Right atrium auricular region (tissue), 2 donors: ENCODE measurements at regions not wholly inside any gene's neighbourhood (a gene's known extent, or its start where the extent isn't known, plus 50 kb on each side); places are given as distances from the start of the nearest gene placed in this dataset.

ENCODE experiments used
- DNase-seq: peaks from one replicate; pipeline ENCODE4 v3.0.0-alpha.2; 2019; ENCODE audit warnings: low spot score
- H3K27ac ChIP-seq, 2 donors: fragments of 200-600 bp; sonication (generic); 1 replicate in 1 of 2; 2 replicates in 1 of 2; pipeline ENCODE4 v1.5.1; 2016 to 2019
- H3K27me3 ChIP-seq, 2 donors: fragments of 200-600 bp; sonication (generic); one replicate each; pipeline versions ENCODE4 v1.5.1 to v1.6.0; 2017 to 2019
- H3K36me3 ChIP-seq: fragments of 200-600 bp; sonication (generic); one replicate; pipeline ENCODE4 v1.5.1; 2016
- H3K4me1 ChIP-seq, 2 donors: fragments of 200-600 bp; sonication (generic); one replicate each; pipeline versions ENCODE4 v1.5.1 to v1.6.0; 2017 to 2019
- H3K4me3 ChIP-seq, 2 donors: fragments of 200-600 bp; sonication (generic); 1 replicate in 1 of 2; 2 replicates in 1 of 2; pipeline ENCODE4 v1.5.1; 2017 to 2019; ENCODE audit warnings: mild to moderate bottlenecking in 1 of 2, moderate library complexity in 1 of 2
- H3K9me3 ChIP-seq, 2 donors: fragments of 200-600 bp; sonication (generic); one replicate each; pipeline ENCODE4 v1.5.1; 2019
- TF ChIP-seq, protein P1 (sequence below), 2 donors: fragments of 200-600 bp; sonication (generic); IDR thresholded peaks; one replicate each; pipeline ENCODE4 v1.5.1; 2019; ENCODE audit warnings: antibody characterized with exemption in 2 of 2

DNA sequence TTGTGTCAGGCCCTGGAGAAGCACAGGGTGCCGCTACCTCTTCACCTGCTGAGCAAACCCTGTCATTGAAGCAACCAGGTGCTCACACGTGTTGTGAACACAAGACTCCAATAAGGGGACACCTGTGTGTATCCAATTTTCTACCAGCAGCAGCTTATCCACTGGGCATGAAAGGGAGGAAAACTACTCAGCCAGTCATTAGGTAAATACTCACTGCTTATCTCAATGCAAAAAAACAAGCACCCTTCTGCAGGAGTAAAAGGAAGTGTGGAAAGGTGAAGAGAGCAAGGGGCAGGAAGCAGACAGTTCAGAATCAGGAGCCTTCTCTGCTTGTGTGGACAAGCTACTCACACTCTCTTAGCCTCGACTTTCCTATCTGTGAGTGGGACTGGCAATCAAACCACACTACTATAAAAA, 148.9 kb downstream of the ETS2 start:
- DNase-seq: no peak
- Histone ChIP-seq H3K9me3 (no peaks in the 10 kb centered on the region), H3K4me1 (peaks cover 0 to 37% of the 10 kb centered on the region in 2 donors), H3K4me3 (no peak overlapping the region), H3K27me3 (no peaks in the 10 kb centered on the region), H3K27ac (no peak overlapping the region), H3K36me3 (no peaks in the 10 kb centered on the region)
- TF ChIP-seq, protein P1, sequence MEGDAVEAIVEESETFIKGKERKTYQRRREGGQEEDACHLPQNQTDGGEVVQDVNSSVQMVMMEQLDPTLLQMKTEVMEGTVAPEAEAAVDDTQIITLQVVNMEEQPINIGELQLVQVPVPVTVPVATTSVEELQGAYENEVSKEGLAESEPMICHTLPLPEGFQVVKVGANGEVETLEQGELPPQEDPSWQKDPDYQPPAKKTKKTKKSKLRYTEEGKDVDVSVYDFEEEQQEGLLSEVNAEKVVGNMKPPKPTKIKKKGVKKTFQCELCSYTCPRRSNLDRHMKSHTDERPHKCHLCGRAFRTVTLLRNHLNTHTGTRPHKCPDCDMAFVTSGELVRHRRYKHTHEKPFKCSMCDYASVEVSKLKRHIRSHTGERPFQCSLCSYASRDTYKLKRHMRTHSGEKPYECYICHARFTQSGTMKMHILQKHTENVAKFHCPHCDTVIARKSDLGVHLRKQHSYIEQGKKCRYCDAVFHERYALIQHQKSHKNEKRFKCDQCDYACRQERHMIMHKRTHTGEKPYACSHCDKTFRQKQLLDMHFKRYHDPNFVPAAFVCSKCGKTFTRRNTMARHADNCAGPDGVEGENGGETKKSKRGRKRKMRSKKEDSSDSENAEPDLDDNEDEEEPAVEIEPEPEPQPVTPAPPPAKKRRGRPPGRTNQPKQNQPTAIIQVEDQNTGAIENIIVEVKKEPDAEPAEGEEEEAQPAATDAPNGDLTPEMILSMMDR (IDR thresholded peaks at IDR 0.05): no peak

DNA sequence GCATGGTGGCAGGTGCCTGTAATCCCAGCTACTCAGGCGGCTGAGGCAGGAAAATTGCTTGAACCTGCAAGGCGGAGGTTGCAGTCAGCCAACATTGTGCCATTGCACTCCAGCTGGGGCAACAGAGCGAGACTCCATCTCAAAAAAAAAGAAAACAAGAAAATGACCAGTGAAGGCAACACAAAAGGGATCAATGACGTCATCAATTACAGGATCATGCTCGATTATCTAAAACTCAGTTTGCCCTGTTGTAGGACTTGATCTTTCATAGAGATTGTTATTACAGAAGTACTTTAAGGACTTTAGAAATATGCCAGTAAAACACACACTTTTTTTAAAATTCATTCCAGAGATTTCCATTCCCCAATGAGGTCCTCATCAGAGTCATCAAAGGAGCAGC, 147.8 kb downstream of the ETS2 start:
- no peak overlapping the region for H3K4me3 ChIP-seq
- DNase-seq: no peak
- H3K27ac ChIP-seq: no peak overlapping the region
- H3K4me1 ChIP-seq: peaks cover 0 to 29% of the 10 kb centered on the region in 2 donors
- TF ChIP-seq, protein P1 (IDR thresholded peaks at IDR 0.05): no peak
- no peaks in the 10 kb centered on the region for H3K9me3 ChIP-seq
- H3K27me3 ChIP-seq: no peaks in the 10 kb centered on the region
- H3K36me3 ChIP-seq: no peaks in the 10 kb centered on the region

DNA sequence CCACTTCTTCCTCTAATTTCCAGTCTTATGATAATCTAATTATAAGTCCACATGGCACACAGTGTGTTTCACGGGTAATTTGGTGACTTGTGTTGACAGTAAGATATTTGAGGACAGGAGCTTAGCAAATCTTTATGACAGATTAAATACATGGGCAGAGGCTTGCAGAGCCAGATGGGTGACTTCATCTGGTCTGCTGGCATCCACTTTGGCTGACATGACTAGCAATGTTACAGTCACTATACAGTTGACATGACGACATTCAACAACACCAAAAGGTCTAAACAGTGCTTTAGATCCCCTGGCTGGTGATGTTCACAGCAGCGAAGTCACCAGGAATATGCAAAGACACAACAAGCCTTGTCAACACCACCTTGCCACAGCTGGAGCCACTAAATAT, 147.2 kb downstream of the ETS2 start:
- H3K4me3 ChIP-seq: no peak overlapping the region
- TF ChIP-seq, protein P1 (IDR thresholded peaks at IDR 0.05): no peak

DNA sequence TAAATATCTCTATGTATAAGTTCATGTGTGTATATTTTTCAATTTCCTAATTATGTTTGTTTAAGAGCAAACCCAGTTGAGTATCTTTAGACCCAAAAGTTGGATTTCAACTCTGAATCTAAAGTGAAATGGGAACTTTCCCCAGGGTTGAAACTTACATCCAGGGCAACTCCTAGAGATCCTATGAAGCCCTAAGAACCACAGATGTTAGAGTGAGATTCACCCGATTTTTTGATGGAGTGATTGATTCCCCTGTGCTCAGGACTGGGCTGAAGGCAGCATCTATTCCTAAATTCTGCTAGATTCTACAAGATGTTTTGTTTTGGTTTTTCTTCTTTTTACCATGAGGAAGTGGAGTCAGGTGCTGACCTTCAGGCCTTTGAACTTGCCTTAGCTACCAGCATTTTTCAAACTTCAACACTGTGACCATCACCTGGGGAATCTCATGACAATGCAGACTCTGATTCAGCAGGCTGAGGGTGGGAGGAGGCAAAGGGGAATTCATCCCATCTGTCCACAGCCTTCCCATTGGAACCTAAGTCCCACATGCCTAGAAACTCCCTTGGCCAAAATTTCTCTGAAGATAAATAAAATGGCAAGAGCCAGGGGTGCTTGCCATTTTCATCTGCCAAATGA, 145.5 kb downstream of the ETS2 start:
- TF ChIP-seq, protein P1 (IDR thresholded peaks at IDR 0.05): no peak
- Histone ChIP-seq H3K36me3 (no peaks in the 10 kb centered on the region), H3K9me3 (no peaks in the 10 kb centered on the region), H3K27ac (no peak overlapping the region), H3K27me3 (no peaks in the 10 kb centered on the region), H3K4me1 (peaks cover 0 to 6% of the 10 kb centered on the region in 2 donors), H3K4me3 (no peak overlapping the region)
- DNase-seq: no peak

More for the DNA sequence above, 147.2 kb downstream of the ETS2 start:
- H3K36me3 ChIP-seq: no peaks in the 10 kb centered on the region
- peaks cover 0 to 23% of the 10 kb centered on the region in 2 donors for H3K4me1 ChIP-seq
- no peak for DNase-seq
- H3K27ac ChIP-seq: no peak overlapping the region
- H3K27me3 ChIP-seq: no peaks in the 10 kb centered on the region
- no peaks in the 10 kb centered on the region for H3K9me3 ChIP-seq

DNA sequence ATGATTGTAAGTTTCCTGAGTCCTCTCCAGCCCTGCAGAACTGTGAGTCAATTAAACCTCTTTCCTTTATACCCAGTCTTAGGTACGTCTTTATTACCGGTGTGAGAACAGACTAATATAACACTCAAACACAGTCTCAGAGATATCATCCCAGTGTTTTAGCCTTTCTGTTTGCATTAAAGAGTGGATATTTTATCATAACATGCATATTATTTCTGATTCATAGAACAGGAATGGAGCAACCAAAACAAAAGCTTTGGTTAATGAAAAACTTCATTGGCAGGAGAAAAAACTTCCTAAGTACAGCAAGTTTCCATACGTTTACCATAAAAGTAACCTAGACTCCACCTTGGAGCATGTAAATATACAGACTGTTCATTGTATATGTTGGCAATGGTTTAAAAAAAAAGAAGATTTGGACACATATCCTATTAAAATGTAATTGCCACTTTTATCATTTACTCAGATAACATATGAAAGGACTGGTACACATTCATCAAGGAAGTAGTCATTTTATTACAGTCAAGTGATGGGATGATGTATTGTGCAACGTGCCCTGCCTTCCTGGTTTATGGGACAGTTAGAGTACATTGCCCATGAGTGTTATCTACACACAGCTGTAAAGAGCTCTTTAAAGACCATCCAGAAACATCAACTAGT, 144.8 kb downstream of the ETS2 start:
- H3K9me3 ChIP-seq: no peaks in the 10 kb centered on the region
- H3K4me1 ChIP-seq: no peaks in the 10 kb centered on the region
- no peaks in the 10 kb centered on the region for H3K27me3 ChIP-seq
- DNase-seq: no peak
- no peak overlapping the region for H3K4me3 ChIP-seq
- TF ChIP-seq, protein P1 (IDR thresholded peaks at IDR 0.05): no peak
- H3K36me3 ChIP-seq: no peaks in the 10 kb centered on the region
- H3K27ac ChIP-seq: no peak overlapping the region

DNA sequence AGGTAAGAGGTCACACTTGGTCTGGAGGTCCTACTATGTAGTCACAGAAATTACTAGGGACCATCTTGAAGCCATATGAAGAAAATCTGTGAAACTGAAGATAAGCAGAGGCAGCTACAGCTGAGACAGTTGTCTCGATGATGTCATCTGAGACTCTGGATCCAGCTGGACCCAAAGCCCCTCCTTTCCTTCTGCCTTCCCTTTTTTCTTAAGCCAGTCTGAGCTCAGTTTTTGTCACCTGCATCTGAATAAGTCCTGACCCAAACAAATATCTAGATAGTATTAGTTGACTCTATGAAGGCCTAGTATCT, 143.3 kb downstream of the ETS2 start:
- no peaks in the 10 kb centered on the region for H3K4me1 ChIP-seq
- DNase-seq: no peak
- TF ChIP-seq, protein P1 (IDR thresholded peaks at IDR 0.05): no peak
- H3K9me3 ChIP-seq: no peaks in the 10 kb centered on the region
- no peaks in the 10 kb centered on the region for H3K36me3 ChIP-seq
- no peak overlapping the region for H3K4me3 ChIP-seq
- H3K27me3 ChIP-seq: no peaks in the 10 kb centered on the region
- H3K27ac ChIP-seq: no peak overlapping the region
